ENCODE measurements at regions not wholly inside any gene's neighbourhood (a gene's known extent, or its start where the extent isn't known, plus 50 kb on each side); places are given as distances from the start of the nearest gene placed in this dataset.

GRCh38 chr13:79765331-79765730 is 284.4 kb downstream of the NDFIP2 start:
- Histone ChIP-seq H3K18ac (ENCODE audit: insufficient read length, low read depth, low read length) (no peak overlapping the region), H4K8ac (replicated peaks; ENCODE audit: insufficient read length, low read depth, low read length) (no peak overlapping the region), H3K4me2 (ENCODE audit: insufficient read depth, insufficient read length, low read length) (no peak overlapping the region), H2BK12ac (ENCODE audit: insufficient read length, low read depth, low read length) (no peak overlapping the region), H3K27me3 (ENCODE audit: insufficient read depth, low read length) (no peaks in the 10 kb centered on the region), H3K14ac (ENCODE audit: insufficient read depth, low read length) (no peak overlapping the region), H2BK15ac (ENCODE audit: low read depth, low read length) (no peak overlapping the region), H3K4ac (ENCODE audit: low read depth, low read length) (no peak overlapping the region), H3K9ac (ENCODE audit: extremely low read depth, insufficient read length, low read length) (no peak overlapping the region), H4K91ac (ENCODE audit: insufficient read length, low read depth, low read length) (no peak overlapping the region), H3K9me3 (ENCODE audit: control insufficient read depth, low read depth, low read length) (no peaks in the 10 kb centered on the region), H3K79me1 (ENCODE audit: insufficient read depth, low read depth, low read length, poor library complexity, severe bottlenecking) (no peaks in the 10 kb centered on the region), H2AFZ (ENCODE audit: low read length) (no peak overlapping the region), H3K23me2 (ENCODE audit: insufficient read length, low read depth, low read length, poor library complexity, severe bottlenecking) (no peaks in the 10 kb centered on the region), H3K23ac (ENCODE audit: insufficient read length, low read depth, low read length) (no peak overlapping the region), H3K27ac (ENCODE audit: insufficient read length, low read depth, low read length) (no peak overlapping the region), H3T11ph (ENCODE audit: low read length) (no peak overlapping the region), H3K79me2 (ENCODE audit: insufficient read depth, low read length) (no peaks in the 10 kb centered on the region), H2BK20ac (ENCODE audit: low read depth, low read length, poor library complexity, severe bottlenecking) (no peak overlapping the region), H2AK5ac (ENCODE audit: insufficient read length, low read length) (no peak overlapping the region), H4K5ac (ENCODE audit: insufficient read length, low read depth, low read length) (no peak overlapping the region), H3K4me1 (ENCODE audit: insufficient read depth, low read length) (no peaks in the 10 kb centered on the region), H3K56ac (ENCODE audit: insufficient read length, low read depth, low read length) (no peak overlapping the region), H4K20me1 (ENCODE audit: control insufficient read depth, insufficient read depth, insufficient read length) (no peaks in the 10 kb centered on the region), H2BK5ac (ENCODE audit: insufficient read length, low read length) (no peak overlapping the region), H2BK120ac (ENCODE audit: low read depth, low read length, poor library complexity, severe bottlenecking) (no peak overlapping the region)
- Mint-ChIP-seq H3K36me3 (ENCODE audit: insufficient read depth in 1 of 3, low read depth in 3 of 3) (0 out of 7 replicates have a peak, but pooled peaks cover 0 to 1% (median 0%) of the 10 kb centered on the region in 3 experiments), H3K4me1 (no peaks in the 10 kb centered on the region), H3K4me3 (no peak overlapping the region), H3K9me3 (peaks cover 0 to 5% of the 10 kb centered on the region in 2 experiments; a peak in 1 of 5 replicates), H3K27me3 (ENCODE audit: low read depth) (no peaks in the 10 kb centered on the region), H3K27ac (no peak overlapping the region)
- TF ChIP-seq, protein P1, sequence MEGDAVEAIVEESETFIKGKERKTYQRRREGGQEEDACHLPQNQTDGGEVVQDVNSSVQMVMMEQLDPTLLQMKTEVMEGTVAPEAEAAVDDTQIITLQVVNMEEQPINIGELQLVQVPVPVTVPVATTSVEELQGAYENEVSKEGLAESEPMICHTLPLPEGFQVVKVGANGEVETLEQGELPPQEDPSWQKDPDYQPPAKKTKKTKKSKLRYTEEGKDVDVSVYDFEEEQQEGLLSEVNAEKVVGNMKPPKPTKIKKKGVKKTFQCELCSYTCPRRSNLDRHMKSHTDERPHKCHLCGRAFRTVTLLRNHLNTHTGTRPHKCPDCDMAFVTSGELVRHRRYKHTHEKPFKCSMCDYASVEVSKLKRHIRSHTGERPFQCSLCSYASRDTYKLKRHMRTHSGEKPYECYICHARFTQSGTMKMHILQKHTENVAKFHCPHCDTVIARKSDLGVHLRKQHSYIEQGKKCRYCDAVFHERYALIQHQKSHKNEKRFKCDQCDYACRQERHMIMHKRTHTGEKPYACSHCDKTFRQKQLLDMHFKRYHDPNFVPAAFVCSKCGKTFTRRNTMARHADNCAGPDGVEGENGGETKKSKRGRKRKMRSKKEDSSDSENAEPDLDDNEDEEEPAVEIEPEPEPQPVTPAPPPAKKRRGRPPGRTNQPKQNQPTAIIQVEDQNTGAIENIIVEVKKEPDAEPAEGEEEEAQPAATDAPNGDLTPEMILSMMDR (conservative IDR thresholded peaks at IDR 0.05) = no peak
- DNase-seq = no peak
